Chondrocyte (in vitro differentiated cells): ENCODE measurements at regions not wholly inside any gene's neighbourhood (a gene's known extent, or its start where the extent isn't known, plus 50 kb on each side); places are given as distances from the start of the nearest gene placed in this dataset.

Experiments used
- DNase-seq: peaks from one replicate; pipeline ENCODE4 v3.0.0; 2021; ENCODE audit warnings: mixed read lengths, low spot score
- H3K27ac Mint-ChIP-seq: one replicate; pipeline ENCODE4 v1.8.0; 2021; ENCODE audit warnings: mild to moderate bottlenecking, moderate library complexity, mixed read lengths; ENCODE audit not compliant: unreplicated experiment
- H3K27me3 Mint-ChIP-seq: 2 replicates; pipeline ENCODE4 v1.8.0; 2021; ENCODE audit warnings: low read depth, mixed read lengths
- H3K36me3 Mint-ChIP-seq: 2 replicates; pipeline ENCODE4 v1.8.0; 2021; ENCODE audit warnings: low read depth, mixed read lengths
- H3K4me1 Mint-ChIP-seq: 2 replicates; pipeline ENCODE4 v1.8.0; 2021; ENCODE audit warnings: low read depth, mild to moderate bottlenecking, mixed read lengths
- H3K4me3 Mint-ChIP-seq: one replicate; pipeline ENCODE4 v1.8.0; 2021; ENCODE audit warnings: mild to moderate bottlenecking, moderate library complexity, mixed read lengths; ENCODE audit not compliant: unreplicated experiment
- H3K9me3 Mint-ChIP-seq: 2 replicates; pipeline ENCODE4 v1.8.0; 2021; ENCODE audit warnings: low read depth, mixed read lengths
- CTCF ChIP-seq: fragments of 200-600 bp; sonication (generic); IDR thresholded peaks from 2 replicates; pipeline ENCODE4 v1.5.0; 2021; ENCODE audit warnings: antibody characterized with exemption, mild to moderate bottlenecking, moderate library complexity

DNA sequence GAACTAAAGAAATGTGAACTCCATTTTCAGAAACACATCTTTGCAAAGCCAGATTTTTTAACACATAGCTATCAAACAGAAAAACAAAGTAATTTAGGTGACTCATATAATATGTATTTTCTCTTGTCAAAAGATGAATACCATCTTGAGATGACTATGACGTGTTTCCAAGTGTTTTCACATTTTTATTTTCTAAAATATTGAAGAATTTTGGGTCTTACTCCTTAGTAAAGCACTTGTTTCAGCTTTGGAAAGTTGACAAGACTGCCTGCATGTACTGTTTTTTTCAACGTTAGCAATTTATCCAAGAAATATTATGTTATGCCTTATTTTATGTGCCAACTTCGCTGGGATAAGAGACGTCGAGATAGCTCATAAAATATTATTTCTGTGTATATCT, 733.9 kb upstream of the EPHA5 start:
- H3K36me3 Mint-ChIP-seq, result no peaks in the 10 kb centered on the region
- no peak overlapping the region for H3K27ac Mint-ChIP-seq
- TF ChIP-seq CTCF, result no peak
- DNase-seq, result no peak
- no peak overlapping the region for H3K4me3 Mint-ChIP-seq
- H3K9me3 Mint-ChIP-seq, result no peaks in the 10 kb centered on the region
- H3K27me3 Mint-ChIP-seq, result no peaks in the 10 kb centered on the region
- H3K4me1 Mint-ChIP-seq, result peaks cover 16% of the 10 kb centered on the region

- no peak for DNase-seq
- H3K27ac Mint-ChIP-seq, result no peak overlapping the region
- no peak for TF ChIP-seq CTCF
- no peaks in the 10 kb centered on the region for H3K36me3 Mint-ChIP-seq
- H3K9me3 Mint-ChIP-seq, result no peaks in the 10 kb centered on the region
- H3K27me3 Mint-ChIP-seq, result no peaks in the 10 kb centered on the region
- peaks cover 2% of the 10 kb centered on the region for H3K4me1 Mint-ChIP-seq
- no peak overlapping the region for H3K4me3 Mint-ChIP-seq
Measured at GRCh38 chr4:66376921-66377320, 706.6 kb upstream of the EPHA5 start.

- Mint-ChIP-seq H3K27me3 (no peaks in the 10 kb centered on the region), H3K27ac (no peak overlapping the region), H3K4me3 (no peak overlapping the region), H3K36me3 (no peaks in the 10 kb centered on the region), H3K4me1 (peaks cover 2% of the 10 kb centered on the region), H3K9me3 (no peaks in the 10 kb centered on the region)
- no peak for DNase-seq
- no peak for TF ChIP-seq CTCF
Measured at GRCh38 chr4:66376396-66376795, 706.1 kb upstream of the EPHA5 start.

DNA sequence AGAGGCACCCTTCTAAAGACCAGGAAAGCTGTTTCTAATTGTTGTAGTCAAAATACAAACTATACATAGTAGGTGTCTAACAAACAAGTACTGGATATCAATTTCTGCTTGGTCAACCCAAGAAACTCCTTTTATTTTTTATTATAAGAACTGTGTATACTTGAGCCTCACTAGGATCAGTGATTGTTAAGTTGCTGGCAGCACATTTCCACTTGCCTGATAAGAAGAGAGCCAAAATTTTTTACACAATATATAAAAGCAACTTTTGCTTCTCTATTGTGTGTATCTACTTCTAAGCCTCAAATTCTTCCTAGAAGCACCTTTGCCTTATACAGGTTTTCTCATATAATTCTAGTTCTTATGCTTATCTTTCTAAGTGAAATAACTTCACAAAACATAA, 703.0 kb upstream of the EPHA5 start:
- Mint-ChIP-seq H3K4me1 (peaks cover 2% of the 10 kb centered on the region), H3K27ac (no peak overlapping the region), H3K4me3 (no peak overlapping the region), H3K36me3 (no peaks in the 10 kb centered on the region), H3K27me3 (no peaks in the 10 kb centered on the region), H3K9me3 (no peaks in the 10 kb centered on the region)
- TF ChIP-seq CTCF, result no peak
- DNase-seq, result no peak

DNA sequence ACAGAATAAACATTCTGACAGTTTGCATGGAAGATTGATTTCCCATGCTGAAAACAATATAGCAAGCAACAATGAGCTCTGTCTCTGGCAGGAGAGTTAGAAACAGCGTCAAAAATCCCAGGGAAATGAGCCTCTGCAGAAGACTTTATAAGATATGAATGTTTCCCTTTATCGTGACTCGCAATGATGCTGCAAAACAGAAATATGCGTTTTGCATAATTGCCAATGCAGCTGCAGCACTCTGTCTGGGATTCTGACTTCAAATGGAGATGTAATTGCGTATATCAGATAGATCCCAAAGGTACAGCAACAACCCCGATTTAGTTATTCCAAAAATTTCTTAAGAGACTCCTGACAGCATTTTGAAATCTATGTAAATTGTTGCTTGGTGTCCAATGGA, 702.4 kb upstream of the EPHA5 start:
- no peak overlapping the region for H3K27ac Mint-ChIP-seq
- H3K36me3 Mint-ChIP-seq, result no peaks in the 10 kb centered on the region
- no peak for DNase-seq
- no peaks in the 10 kb centered on the region for H3K9me3 Mint-ChIP-seq
- H3K4me1 Mint-ChIP-seq, result peaks cover 2% of the 10 kb centered on the region
- no peaks in the 10 kb centered on the region for H3K27me3 Mint-ChIP-seq
- H3K4me3 Mint-ChIP-seq, result no peak overlapping the region
- no peak for TF ChIP-seq CTCF
